Spinal cord (tissue), 9 donors: ENCODE measurements at regions not wholly inside any gene's neighbourhood (a gene's known extent, or its start where the extent isn't known, plus 50 kb on each side); places are given as distances from the start of the nearest gene placed in this dataset.

Experiments
- DNase-seq, 6 donors: peaks; one replicate each; pipeline versions ENCODE4 v3.0.0 to v3.0.0-alpha.2; 2013 to 2015; ENCODE audit warnings: low spot score in 6 of 6, low read depth in 4 of 6
- H3K27ac ChIP-seq: one replicate; pipeline ENCODE4 v1.5.1; 2013; ENCODE audit warnings: low read depth, low read length, control low read depth
- H3K27me3 ChIP-seq: one replicate; pipeline ENCODE4 v1.6.1; 2013; ENCODE audit warnings: low read length; ENCODE audit not compliant: control insufficient read depth, insufficient read depth
- H3K36me3 ChIP-seq: one replicate; pipeline ENCODE4 v1.6.1; 2013; ENCODE audit warnings: low read length; ENCODE audit not compliant: control insufficient read depth, insufficient read depth
- H3K4me1 ChIP-seq: one replicate; pipeline ENCODE4 v1.6.1; 2013; ENCODE audit warnings: low read length; ENCODE audit not compliant: control insufficient read depth, insufficient read depth
- H3K4me3 ChIP-seq: one replicate; pipeline ENCODE4 v1.5.1; 2013; ENCODE audit warnings: low read depth, low read length, control low read depth
- H3K9me3 ChIP-seq: one replicate; pipeline ENCODE4 v1.6.1; 2013; ENCODE audit warnings: low read length; ENCODE audit not compliant: control insufficient read depth, insufficient read depth
- WGBS: methylation state at CpG from one replicate; pipeline ENCODE4 v1.1.5; 2013; ENCODE audit warnings: missing lambda C conversion rate; ENCODE audit not compliant: insufficient coverage; 5-methylcytosine and 5-hydroxymethylcytosine counted together
- donor health status: healthy.

DNA sequence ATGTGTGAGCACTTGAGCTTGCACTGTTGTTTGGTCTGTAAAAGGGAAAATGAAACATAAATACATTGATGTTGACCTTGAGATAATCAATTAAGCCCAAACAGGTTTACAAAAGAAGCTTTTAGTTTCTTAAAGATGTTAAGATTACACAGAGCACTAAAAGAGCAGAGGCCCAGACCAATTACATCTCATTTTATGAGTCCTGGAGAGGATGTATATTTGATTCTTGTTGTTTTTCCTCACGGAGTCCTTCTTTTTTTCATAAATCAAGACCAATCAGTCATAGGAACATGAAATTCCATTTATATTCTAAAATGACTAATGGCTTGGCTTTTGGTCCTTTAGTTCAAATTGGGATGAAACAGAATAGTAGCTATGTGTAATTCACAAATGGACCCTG lies 249.7 kb upstream of the NPY start:
- Histone ChIP-seq H3K36me3 (no peaks in the 10 kb centered on the region), H3K4me3 (no peak overlapping the region), H3K27ac (no peak overlapping the region), H3K9me3 (no peaks in the 10 kb centered on the region), H3K4me1 (no peaks in the 10 kb centered on the region), H3K27me3 (no peaks in the 10 kb centered on the region)
- no peak for DNase-seq
- WGBS: no CpG with 5 or more reads among the region's 1 CpG

DNA sequence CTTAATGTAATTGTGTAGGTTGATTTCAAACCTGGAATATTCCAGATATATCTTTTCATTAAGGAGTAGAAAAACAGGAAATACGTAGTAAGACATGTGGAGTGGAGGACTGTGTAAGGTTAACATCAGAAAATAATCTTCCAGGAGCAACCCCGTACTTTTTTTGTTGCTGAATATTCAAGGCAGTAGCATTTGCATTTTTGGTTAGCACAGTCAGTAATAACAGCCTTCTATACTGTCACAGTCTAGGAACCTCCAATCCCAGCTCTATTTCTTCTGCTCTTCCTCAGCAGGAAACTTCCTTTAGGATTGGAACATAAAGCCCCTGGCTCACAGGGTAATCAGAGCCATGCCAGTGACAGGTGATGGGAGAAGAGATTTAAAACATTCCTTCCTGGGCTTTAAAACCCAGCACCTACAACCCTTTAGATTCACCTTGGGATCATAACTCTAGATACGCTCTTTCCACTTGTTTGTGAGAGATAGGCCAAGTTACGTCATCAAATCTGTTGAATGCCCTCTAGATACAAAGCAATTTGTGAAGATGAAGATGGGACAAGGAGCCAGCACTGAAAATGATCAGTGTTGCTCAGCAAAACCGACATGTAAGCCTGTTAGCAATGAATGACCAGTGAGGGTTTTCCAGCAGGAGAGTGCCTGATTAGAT lies 248.5 kb upstream of the NPY start:
- no peaks in the 10 kb centered on the region for H3K27me3 ChIP-seq
- no peaks in the 10 kb centered on the region for H3K36me3 ChIP-seq
- H3K4me1 ChIP-seq: no peaks in the 10 kb centered on the region
- H3K9me3 ChIP-seq: no peaks in the 10 kb centered on the region
- no peak overlapping the region for H3K27ac ChIP-seq
- H3K4me3 ChIP-seq: no peak overlapping the region
- WGBS: 82% methylated on average over 3 of the region's 5 CpGs
- DNase-seq: no peak

DNA sequence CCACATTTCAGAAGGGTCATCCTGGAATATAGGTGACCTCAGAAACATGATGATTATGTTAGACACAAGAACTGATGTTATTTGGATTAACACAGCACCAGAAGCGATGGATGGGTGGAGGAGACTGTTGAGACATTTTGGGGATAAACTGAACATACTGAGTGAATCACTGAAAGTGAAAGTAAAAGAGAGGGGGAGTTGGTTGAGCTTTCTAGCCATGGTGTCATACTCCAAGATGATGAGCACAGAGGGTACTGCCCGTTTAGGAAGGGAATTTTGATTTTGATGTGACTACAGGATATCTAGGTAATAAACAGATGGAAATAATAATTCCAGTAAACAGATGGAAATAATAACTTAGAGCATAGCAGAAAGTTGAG lies 248.0 kb upstream of the NPY start:
- no peak for DNase-seq
- H3K27ac ChIP-seq: no peak overlapping the region
- WGBS: 92% methylated on average over 2 of the region's 2 CpGs
- H3K9me3 ChIP-seq: no peaks in the 10 kb centered on the region
- no peaks in the 10 kb centered on the region for H3K27me3 ChIP-seq
- no peak overlapping the region for H3K4me3 ChIP-seq
- no peaks in the 10 kb centered on the region for H3K36me3 ChIP-seq
- H3K4me1 ChIP-seq: no peaks in the 10 kb centered on the region

DNA sequence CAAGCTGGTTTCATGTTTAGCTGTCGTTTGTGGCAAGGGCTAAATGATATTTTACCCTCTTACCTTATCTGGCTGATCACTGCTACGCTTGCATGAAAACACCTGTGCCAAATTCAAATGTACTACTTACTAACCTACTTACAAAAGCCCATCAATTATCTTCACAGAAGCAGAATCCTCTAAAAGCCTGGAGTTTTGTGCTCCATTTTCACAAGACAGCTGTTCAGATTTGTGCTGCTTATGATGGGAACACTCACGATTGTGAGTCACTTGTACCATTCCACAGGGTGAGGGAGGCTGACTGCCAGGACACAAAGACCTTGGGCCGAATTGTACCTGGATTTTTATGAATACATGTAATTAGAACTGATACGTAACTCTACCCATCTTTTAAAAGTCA lies 245.0 kb upstream of the NPY start:
- no peak overlapping the region for H3K27ac ChIP-seq
- H3K36me3 ChIP-seq: no peaks in the 10 kb centered on the region
- H3K4me1 ChIP-seq: no peaks in the 10 kb centered on the region
- no peaks in the 10 kb centered on the region for H3K9me3 ChIP-seq
- DNase-seq: no peak
- 80% methylated on average over 2 of the region's 5 CpGs for WGBS
- no peak overlapping the region for H3K4me3 ChIP-seq
- H3K27me3 ChIP-seq: no peaks in the 10 kb centered on the region

DNA sequence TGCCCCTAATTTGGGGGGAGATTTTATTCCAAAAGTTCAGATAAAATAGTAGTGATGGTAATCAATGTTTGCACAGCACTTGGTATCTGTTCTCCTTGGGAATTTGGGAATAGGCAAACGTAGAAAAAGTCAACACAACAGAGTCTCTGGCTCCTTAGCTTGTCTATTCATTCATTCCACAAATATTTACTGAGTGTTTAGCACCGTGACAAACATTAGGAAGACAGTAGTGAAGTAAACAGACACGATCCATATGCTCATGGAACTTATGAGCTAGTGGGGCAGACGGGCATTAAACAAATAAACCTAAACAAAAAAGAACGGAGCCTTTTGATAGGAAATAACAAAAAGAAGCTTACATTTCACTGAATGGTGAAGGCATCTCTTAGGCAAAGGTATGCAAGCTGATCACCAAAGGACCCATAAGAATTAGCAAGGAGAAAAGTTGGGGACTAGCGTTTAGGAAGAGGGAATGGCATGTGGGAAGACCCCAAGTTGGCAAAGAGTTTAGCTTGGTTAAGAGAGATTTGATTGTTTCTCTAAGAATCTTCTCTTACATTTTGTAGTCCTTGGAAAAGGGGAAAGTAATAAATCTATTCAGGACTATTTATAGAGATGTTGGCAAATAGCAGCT lies 243.9 kb upstream of the NPY start:
- no peaks in the 10 kb centered on the region for H3K27me3 ChIP-seq
- DNase-seq: no peak
- 83% methylated on average over 1 of the region's 6 CpGs for WGBS
- no peaks in the 10 kb centered on the region for H3K9me3 ChIP-seq
- H3K36me3 ChIP-seq: no peaks in the 10 kb centered on the region
- H3K4me3 ChIP-seq: no peak overlapping the region
- H3K27ac ChIP-seq: no peak overlapping the region
- no peaks in the 10 kb centered on the region for H3K4me1 ChIP-seq

DNA sequence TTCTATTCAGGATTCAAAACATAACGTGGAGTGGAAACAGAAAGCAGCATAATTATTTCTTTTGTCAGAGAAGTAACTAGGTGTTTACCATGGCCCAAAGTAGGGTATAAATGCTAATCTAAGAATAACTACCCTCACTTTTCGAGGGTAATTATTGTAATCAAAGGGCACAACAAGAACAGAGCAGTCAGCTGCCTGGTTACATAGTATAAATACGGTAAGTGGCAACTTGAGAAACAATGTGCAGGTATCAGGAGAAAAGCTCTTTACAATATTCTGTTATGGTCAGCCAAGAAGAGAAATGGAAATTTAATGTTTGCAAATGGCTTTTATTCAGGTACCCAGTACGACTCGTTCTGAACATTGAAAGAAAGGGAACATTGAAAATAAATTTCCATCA lies 242.0 kb upstream of the NPY start:
- DNase-seq: no peak
- Histone ChIP-seq H3K4me3 (no peak overlapping the region), H3K36me3 (no peaks in the 10 kb centered on the region), H3K27me3 (no peaks in the 10 kb centered on the region), H3K4me1 (no peaks in the 10 kb centered on the region), H3K27ac (no peak overlapping the region), H3K9me3 (no peaks in the 10 kb centered on the region)
- no CpG with 5 or more reads among the region's 5 CpGs for WGBS

DNA sequence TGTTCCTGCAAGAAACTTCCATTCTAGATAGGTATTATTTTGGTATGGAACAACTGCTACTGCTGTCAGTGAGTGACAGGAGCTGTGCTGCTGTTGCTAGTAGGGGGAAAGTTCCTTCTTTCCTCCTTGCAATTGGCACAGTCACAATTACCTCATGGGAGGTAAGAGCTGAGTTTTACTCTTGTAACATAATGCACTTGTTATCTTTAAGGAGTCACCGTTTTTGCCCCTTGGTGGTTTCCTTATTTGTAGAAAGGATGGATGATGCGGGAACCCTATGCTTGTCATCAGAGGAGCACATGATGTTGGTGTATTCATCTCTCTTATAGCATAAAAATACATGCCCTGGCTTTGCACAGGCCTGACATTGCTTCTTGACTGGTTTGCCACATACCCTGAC lies 234.7 kb upstream of the NPY start:
- no peaks in the 10 kb centered on the region for H3K27me3 ChIP-seq
- no peak for DNase-seq
- no CpG with 5 or more reads among the region's 2 CpGs for WGBS

DNA sequence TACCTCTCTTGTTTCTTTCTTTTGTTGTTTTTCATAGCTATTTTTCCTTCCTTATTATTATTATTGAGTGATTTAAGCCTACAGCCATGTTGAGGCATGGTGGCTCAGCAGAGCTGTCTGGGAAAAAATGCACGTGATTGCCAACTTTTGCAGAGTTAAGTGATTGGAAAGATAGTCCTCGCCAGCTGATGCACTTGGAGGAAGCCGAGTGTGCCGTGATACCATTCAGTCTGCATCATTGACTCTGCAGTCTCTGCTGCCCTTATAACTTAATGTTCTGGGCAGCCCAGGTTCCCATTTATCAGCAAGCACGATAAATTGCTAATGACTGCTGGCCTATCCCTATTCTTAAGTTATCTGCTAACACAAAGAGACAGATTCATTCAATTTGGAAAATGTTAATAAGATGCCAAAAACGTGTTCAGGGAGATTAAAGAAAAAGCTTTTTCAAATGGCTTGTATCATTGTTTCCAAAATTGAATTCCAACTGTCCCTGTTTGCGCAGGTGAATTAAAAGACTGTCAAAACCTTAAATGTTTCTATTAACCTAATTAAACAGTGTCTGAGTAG lies 232.9 kb upstream of the NPY start:
- no peaks in the 10 kb centered on the region for H3K36me3 ChIP-seq
- H3K27me3 ChIP-seq: no peaks in the 10 kb centered on the region
- DNase-seq: peak in 1 of 6 donors; percentile 52
- no peaks in the 10 kb centered on the region for H3K9me3 ChIP-seq
- H3K27ac ChIP-seq: no peak overlapping the region
- no peak overlapping the region for H3K4me3 ChIP-seq
- no peaks in the 10 kb centered on the region for H3K4me1 ChIP-seq
- WGBS: 41% methylated on average over 4 of the region's 7 CpGs

More for the DNA sequence above, 234.7 kb upstream of the NPY start:
- no peaks in the 10 kb centered on the region for H3K4me1 ChIP-seq
- no peaks in the 10 kb centered on the region for H3K36me3 ChIP-seq
- H3K9me3 ChIP-seq: no peaks in the 10 kb centered on the region
- no peak overlapping the region for H3K4me3 ChIP-seq
- H3K27ac ChIP-seq: no peak overlapping the region

DNA sequence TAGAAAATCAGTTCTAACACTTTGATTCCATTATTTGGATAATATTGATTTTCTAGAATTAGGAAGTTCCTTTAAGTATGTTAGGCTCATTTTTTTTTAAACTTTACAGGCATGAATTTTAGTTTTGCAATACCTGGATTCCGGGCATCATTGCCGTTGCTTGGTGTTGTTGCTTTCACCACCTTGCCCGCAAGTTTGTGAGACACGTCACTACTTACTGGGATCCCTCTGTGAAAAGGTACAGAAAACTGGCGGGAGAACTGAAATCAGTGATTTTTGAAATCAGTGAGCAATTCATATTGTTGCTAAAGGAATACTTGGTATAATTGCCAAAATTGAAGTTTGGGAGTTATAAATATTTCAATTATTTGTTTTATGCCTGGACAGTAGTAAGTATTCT lies 232.3 kb upstream of the NPY start:
- H3K36me3 ChIP-seq: no peaks in the 10 kb centered on the region
- no peak for DNase-seq
- H3K9me3 ChIP-seq: no peaks in the 10 kb centered on the region
- WGBS: 91% methylated on average over 4 of the region's 5 CpGs
- no peaks in the 10 kb centered on the region for H3K4me1 ChIP-seq
- no peak overlapping the region for H3K4me3 ChIP-seq
- no peaks in the 10 kb centered on the region for H3K27me3 ChIP-seq
- H3K27ac ChIP-seq: no peak overlapping the region
